ENCODE measurements at regions not wholly inside any gene's neighbourhood (a gene's known extent, or its start where the extent isn't known, plus 50 kb on each side); places are given as distances from the start of the nearest gene placed in this dataset.

GRCh38 chr22:34801221-34801620, 264.7 kb upstream of the ISX start:
- TF ChIP-seq EZH2 (IDR thresholded peaks at IDR 0.05; ENCODE audit: insufficient read depth, poor library complexity, severe bottlenecking) = no peak
- TF ChIP-seq EZH2phosphoT487 (IDR thresholded peaks at IDR 0.05; ENCODE audit: insufficient read depth, low read depth) = no peak

Measured in GM23248 (cell line).